ENCODE measurements at regions not wholly inside any gene's neighbourhood (a gene's known extent, or its start where the extent isn't known, plus 50 kb on each side); places are given as distances from the start of the nearest gene placed in this dataset.

- Histone ChIP-seq H3K4me2 (no peak overlapping the region), H4K20me1 (ENCODE audit: insufficient read depth) (no peaks in the 10 kb centered on the region), H3K36me3 (ENCODE audit: low read depth) (no peaks in the 10 kb centered on the region), H3K27ac (no peak overlapping the region), H3K9me2 (ENCODE audit: insufficient read depth) (no peaks in the 10 kb centered on the region), H3K4me3 (no peak overlapping the region), H3K9me3 (ENCODE audit: insufficient read depth, low read depth) (no peaks in the 10 kb centered on the region), H3F3A (ENCODE audit: insufficient read depth, low read depth) (no peaks in the 10 kb centered on the region), H3K79me2 (ENCODE audit: low read depth) (no peaks in the 10 kb centered on the region), H2AFZ (no peak overlapping the region), H3K27me3 (ENCODE audit: insufficient read depth, low read depth) (no peaks in the 10 kb centered on the region), H3K4me1 (replicated peaks; ENCODE audit: insufficient read depth) (no peaks in the 10 kb centered on the region)
- peak; percentile 28 to 53 for DNase-seq
- BruUV-seq (replicated peaks) = no TSS peak
- ChIA-PET POLR2A (ENCODE audit: unreplicated experiment) (no interaction called here), CTCF (no interaction called here)
- TF ChIP-seq CTCF (conservative IDR thresholded peaks at IDR 0.05) (no peak), EZH2 (IDR thresholded peaks at IDR 0.05; ENCODE audit: low read depth) (no peak)
- intact Hi-C loops (cut with micrococcal nuclease; ENCODE audit: unreplicated experiment) = no loop called here
These were observed 182.7 kb upstream of the PCDH7 start for GRCh38 chr4:30537456-30537855.

- no peaks in the 10 kb centered on the region for H4K20me1 ChIP-seq (ENCODE audit: insufficient read depth)
- H3K9me2 ChIP-seq (ENCODE audit: insufficient read depth) = no peaks in the 10 kb centered on the region
- no peak overlapping the region for H3K4me2 ChIP-seq
- intact Hi-C loops (cut with micrococcal nuclease; ENCODE audit: unreplicated experiment) = no loop called here
- no peaks in the 10 kb centered on the region for H3F3A ChIP-seq (ENCODE audit: insufficient read depth, low read depth)
- H3K36me3 ChIP-seq (ENCODE audit: low read depth) = no peaks in the 10 kb centered on the region
- ChIA-PET POLR2A (ENCODE audit: unreplicated experiment) (no interaction called here), CTCF (no interaction called here)
- H3K27ac ChIP-seq = no peak overlapping the region
- DNase-seq = no peak
- H3K79me2 ChIP-seq (ENCODE audit: low read depth) = no peaks in the 10 kb centered on the region
- no peak overlapping the region for H3K4me3 ChIP-seq
- no peak overlapping the region for H2AFZ ChIP-seq
- no peaks in the 10 kb centered on the region for H3K4me1 ChIP-seq (replicated peaks; ENCODE audit: insufficient read depth)
- no peaks in the 10 kb centered on the region for H3K9me3 ChIP-seq (ENCODE audit: insufficient read depth, low read depth)
- BruUV-seq (replicated peaks) = no TSS peak
- no peaks in the 10 kb centered on the region for H3K27me3 ChIP-seq (ENCODE audit: insufficient read depth, low read depth)
- TF ChIP-seq CTCF (conservative IDR thresholded peaks at IDR 0.05) = no peak
- no peak for TF ChIP-seq EZH2 (IDR thresholded peaks at IDR 0.05; ENCODE audit: low read depth)
These were observed 181.4 kb upstream of the PCDH7 start for GRCh38 chr4:30538794-30539193.

DNA sequence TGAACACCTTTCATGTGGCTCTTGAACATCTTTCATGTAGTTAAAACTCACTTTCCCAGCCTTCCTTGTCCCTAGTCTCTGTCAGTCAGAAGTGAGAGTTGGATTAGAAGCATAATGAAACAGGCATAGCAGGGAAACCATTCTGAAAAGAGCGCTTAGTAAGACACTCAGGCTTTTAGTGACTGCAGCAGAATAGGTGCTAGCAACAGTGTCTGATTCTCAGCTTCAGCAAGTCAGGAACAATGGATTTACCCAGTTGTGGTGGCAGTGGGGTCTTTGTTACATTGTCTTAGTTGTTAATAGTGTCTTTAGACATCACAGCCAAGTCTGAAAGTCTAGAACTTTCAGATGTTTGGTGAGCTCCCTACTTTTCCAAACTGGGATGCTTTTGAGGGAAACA, 177.1 kb upstream of the PCDH7 start:
- Histone ChIP-seq H3K4me1 (replicated peaks; ENCODE audit: insufficient read depth) (no peaks in the 10 kb centered on the region), H3K27me3 (ENCODE audit: insufficient read depth, low read depth) (no peaks in the 10 kb centered on the region), H4K20me1 (ENCODE audit: insufficient read depth) (no peaks in the 10 kb centered on the region), H3K36me3 (ENCODE audit: low read depth) (no peaks in the 10 kb centered on the region), H3K27ac (no peak overlapping the region), H3K79me2 (ENCODE audit: low read depth) (no peaks in the 10 kb centered on the region), H3K4me2 (no peak overlapping the region), H3K4me3 (no peak overlapping the region), H3F3A (ENCODE audit: insufficient read depth, low read depth) (no peaks in the 10 kb centered on the region), H3K9me3 (ENCODE audit: insufficient read depth, low read depth) (no peaks in the 10 kb centered on the region), H3K9me2 (ENCODE audit: insufficient read depth) (no peaks in the 10 kb centered on the region), H2AFZ (no peak overlapping the region)
- ChIA-PET POLR2A (ENCODE audit: unreplicated experiment) (interaction anchor here (0.6 kb wide), 1 partner anchor 356 kb away, joined by 3 read pairs; no protein-coding TSS in a partner anchor), CTCF (no interaction called here)
- DNase-seq = no peak
- intact Hi-C loops (cut with micrococcal nuclease; ENCODE audit: unreplicated experiment) = no loop called here
- no peak for TF ChIP-seq EZH2 (IDR thresholded peaks at IDR 0.05; ENCODE audit: low read depth)
- no TSS peak for BruUV-seq (replicated peaks)

GRCh38 chr4:30553151-30553550, 167.0 kb upstream of the PCDH7 start:
- TF ChIP-seq EZH2 (IDR thresholded peaks at IDR 0.05; ENCODE audit: low read depth) = no peak
- TF ChIP-seq CTCF (conservative IDR thresholded peaks at IDR 0.05) = no peak
- BruUV-seq (replicated peaks) = no TSS peak

More at GRCh38 chr4:30553151-30553550, 167.0 kb upstream of the PCDH7 start:
- Histone ChIP-seq H3K79me2 (ENCODE audit: low read depth) (no peaks in the 10 kb centered on the region), H3K36me3 (ENCODE audit: low read depth) (no peaks in the 10 kb centered on the region), H3K27me3 (ENCODE audit: insufficient read depth, low read depth) (no peaks in the 10 kb centered on the region), H3K4me1 (replicated peaks; ENCODE audit: insufficient read depth) (no peaks in the 10 kb centered on the region), H3K9me3 (ENCODE audit: insufficient read depth, low read depth) (no peaks in the 10 kb centered on the region), H4K20me1 (ENCODE audit: insufficient read depth) (no peaks in the 10 kb centered on the region), H3K9me2 (ENCODE audit: insufficient read depth) (no peaks in the 10 kb centered on the region), H3F3A (ENCODE audit: insufficient read depth, low read depth) (no peaks in the 10 kb centered on the region), H3K27ac (no peak overlapping the region), H3K4me2 (no peak overlapping the region), H3K4me3 (no peak overlapping the region), H2AFZ (no peak overlapping the region)
- CTCF ChIA-PET = no interaction called here
- DNase-seq = no peak
- intact Hi-C loops (cut with micrococcal nuclease; ENCODE audit: unreplicated experiment) = no loop called here
- POLR2A ChIA-PET (ENCODE audit: unreplicated experiment) = no interaction called here
